ENCODE measurements at regions not wholly inside any gene's neighbourhood (a gene's known extent, or its start where the extent isn't known, plus 50 kb on each side); places are given as distances from the start of the nearest gene placed in this dataset.

DNA sequence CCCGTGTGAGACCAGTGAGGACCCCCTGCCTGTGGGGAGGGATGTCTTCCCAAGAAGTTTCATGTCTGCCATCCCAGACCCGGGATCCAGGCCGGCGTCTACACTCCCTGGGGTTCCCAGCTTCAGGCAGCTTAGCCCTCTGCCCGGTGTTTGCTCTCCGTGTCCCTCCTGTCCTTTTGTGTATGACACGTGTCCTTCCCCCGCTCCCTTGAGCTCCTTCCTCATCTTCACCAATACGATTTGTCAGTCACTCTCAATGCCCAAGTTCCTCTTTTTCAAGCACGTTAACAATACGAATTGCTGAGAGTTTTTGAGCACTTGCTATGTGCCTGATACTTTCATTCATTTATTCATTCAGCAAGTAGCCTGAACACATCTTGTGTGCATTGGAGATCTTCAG, 115.6 kb upstream of the PTPN1 start:
- DNase-seq: no peak

DNA sequence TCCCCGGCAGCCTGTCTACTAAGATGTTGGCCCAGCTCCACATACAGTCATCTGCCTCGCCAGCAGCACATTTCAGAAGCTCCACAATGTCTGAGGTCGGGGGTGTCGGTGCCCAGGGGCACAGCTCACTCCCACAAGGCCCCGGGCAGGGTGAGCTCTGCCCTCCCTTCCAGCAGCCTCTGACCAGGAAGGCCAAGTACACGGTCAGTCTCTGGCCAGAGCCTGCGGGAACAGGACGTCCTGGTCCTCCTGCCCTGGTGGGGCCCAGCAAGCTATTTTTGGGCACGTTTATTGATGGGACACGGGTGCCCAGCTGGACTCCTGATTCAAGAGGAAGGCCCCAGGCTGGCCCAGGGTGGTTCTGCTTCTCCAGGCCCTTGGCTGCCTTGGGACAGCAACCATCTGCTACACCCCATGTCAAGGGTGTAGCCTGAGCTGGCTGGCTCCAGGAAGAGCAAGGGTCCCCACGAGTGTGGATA, 114.9 kb upstream of the PTPN1 start:
- DNase-seq: no peak

DNA sequence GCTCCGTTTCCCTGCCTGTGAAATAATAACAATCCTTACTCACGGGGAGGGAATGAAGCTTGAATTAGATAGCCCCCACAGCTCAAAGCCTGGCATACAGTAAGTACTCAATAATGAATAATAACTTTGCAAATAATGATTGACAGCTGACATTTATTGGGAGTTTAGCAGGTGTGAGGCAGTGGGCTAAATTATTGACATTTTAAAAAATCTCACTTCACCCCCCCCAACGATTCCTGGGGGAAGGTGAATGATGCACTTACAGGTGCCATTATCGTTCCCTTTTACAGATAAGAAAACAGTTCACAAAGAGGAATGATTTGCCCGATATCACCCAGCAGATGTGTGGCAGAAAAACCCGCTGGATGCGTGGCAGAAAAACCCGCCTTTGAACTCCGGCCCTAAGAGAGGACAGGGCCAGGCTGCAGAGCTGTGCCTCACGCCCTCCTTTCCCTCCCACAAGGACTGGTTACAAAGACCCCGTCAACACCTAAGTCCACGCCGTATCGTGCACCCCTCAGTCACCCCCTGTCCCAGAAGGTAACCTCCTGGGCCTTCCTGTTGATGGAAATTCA, 114.2 kb upstream of the PTPN1 start:
- DNase-seq: no peak

DNA sequence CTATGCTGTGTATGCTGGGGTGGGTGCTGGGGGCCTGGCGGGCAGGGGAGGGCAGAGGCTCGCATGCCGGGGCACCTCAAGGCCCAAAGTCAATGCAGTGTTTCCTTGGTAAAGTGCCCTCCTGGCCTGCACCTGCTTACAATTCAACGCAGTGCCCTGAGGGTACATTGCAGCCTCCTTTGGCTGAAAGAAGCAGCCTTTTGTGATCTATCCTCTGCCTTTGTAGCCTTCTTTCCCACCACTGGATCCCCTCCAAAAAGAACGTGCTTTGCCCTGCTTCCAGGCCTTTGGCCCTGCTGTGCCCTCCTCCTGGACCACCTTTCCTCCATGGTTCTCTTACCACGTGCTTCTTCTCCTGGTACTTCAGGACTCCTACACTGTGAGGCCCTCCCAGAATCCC, 113.6 kb upstream of the PTPN1 start:
- DNase-seq: no peak

DNA sequence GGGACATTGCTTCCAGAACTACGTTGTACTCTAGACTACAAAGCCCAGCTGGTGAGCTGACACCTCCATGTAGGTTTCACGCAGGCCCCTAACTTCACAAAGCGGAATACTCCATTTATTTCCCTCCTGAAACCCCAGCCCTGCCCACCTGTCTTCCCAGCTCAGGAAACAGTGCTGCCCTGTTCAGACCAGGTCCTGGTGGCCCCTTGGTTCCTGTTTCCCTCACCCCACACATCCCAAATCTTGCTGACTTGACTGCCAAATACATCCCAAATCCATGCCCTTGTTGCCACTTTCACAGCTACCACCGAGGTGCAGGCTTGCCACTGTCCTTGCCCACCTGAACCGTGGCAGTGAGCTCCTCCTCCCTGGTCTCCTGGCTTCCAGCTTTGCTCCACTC, 113.1 kb upstream of the PTPN1 start:
- DNase-seq: no peak

DNA sequence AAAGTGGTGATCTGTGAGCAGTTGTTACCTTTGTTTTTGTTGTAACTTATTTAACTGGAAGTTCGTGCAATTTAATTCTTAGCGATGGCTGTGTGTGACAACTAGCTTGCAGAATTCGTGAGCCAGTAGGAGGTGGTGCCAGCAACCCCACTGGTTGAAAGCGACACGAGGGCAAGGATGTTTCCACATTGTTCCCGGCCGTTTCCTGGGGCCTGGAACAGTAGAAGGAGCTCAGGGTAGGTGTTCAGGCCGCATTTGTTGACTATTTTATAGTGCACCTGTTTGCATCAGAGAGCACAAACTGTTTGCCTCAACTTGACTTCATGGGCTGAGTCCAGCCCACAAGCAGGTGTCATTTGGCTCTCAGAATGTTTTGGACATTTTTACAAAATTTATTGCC, 112.1 kb upstream of the PTPN1 start:
- no peak for DNase-seq

DNA sequence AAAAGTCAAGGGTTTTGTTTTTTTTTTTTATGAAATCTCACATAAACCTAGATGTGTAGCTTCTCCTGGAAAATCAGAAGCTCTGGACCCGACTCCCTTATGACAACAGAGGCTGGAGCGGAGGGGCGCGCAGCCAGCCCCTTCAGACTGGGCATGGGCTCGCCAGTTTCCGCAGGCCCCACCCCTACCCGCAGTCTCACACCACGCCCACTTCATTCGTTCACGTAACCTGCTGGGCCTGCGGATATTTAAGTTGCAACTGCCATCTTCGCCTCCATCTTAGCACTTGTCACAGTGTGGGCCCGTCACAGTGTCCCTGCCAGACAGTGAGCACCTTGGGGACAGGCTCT, 111.7 kb upstream of the PTPN1 start:
- no peak for DNase-seq

DNA sequence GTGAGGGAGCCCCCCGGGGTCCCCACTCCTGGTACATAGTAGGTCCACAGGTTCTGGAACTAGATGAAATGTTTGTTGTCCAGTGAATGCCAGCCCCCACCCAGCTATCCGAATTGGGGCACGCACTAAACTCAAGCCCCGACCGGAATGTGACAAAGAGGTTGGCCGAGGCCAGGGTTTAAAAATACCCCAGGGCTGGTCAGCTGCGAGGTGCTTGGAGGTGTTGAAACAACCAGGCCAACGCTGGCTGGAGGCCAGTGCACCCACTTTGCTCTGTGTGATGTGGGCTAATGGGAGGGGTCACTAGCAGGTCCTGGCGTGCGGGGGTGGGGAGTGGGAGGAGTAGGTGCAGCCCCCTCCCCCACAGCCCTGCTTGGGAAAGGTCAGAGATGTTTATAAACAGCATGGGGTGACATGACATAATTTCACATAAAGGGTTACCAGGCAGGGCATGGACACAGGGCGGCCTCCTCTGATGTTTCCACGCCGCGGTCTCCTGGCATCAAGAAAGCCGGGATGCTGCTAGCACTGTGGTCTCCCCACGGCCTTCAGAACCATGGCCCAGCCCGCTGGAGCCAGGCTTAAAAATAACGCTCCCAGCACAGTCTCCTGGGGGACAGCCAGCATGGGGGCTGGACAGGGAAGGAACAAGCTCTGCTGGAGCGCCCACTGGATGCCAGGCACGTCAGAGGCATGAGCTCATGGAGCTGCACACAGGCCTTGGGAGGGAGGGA, 111.2 kb upstream of the PTPN1 start:
- no peak for DNase-seq

DNA sequence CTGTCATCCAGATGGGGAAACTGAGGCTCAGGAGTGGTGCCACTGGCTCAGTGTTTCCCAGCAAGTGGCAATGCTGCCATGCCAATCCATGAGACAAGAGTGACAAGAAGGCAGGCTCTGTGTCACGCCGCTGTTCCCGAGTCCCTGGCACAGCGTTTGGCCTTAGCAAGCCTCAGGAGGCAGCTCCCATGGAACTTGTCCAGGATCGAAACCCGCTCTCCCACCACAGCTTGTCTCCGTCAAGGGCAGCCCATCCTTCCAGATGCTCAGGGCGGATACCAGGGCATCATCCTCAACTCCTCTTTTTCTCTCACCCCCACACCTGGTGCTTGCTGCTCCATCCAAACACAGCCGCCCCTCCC, 110.6 kb upstream of the PTPN1 start:
- DNase-seq: no peak

DNA sequence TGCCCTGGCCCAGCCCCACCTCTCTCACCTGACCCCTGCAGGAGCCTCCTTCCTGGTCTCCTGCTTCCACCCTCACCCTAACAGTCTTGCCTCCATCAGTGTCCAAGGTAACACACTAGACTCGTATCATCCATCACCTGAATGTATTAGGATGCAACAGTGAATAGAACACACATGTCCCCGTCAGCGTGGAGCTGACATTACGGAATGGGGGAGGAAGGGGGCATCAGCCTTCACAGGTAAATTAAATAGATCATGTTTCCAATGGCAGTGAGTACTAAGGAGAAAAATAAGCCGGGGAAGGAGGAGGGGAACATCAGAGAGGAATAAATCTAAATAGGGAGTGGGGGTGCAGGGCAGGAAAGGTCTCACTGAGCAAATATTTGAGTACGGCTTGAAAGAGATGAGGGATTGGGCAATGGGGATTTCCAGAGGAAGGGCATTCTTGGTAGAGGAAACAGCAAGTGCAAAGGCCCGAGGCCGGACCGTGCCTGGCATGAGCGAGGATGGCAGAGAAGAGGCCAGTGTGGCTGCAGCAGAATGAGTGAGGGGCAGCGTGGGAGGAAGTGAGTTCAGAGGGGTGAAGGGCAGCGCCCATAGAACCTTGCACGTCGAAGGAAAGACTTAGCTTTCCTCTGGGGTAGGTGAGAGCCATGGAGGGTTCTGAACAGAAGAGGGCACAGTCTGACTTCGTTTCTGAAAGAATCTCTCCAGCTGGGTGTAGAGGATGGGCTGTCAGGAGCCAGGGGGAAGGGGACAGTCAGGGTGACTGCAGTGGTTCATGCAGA, 110.1 kb upstream of the PTPN1 start:
- no peak for DNase-seq

DNA sequence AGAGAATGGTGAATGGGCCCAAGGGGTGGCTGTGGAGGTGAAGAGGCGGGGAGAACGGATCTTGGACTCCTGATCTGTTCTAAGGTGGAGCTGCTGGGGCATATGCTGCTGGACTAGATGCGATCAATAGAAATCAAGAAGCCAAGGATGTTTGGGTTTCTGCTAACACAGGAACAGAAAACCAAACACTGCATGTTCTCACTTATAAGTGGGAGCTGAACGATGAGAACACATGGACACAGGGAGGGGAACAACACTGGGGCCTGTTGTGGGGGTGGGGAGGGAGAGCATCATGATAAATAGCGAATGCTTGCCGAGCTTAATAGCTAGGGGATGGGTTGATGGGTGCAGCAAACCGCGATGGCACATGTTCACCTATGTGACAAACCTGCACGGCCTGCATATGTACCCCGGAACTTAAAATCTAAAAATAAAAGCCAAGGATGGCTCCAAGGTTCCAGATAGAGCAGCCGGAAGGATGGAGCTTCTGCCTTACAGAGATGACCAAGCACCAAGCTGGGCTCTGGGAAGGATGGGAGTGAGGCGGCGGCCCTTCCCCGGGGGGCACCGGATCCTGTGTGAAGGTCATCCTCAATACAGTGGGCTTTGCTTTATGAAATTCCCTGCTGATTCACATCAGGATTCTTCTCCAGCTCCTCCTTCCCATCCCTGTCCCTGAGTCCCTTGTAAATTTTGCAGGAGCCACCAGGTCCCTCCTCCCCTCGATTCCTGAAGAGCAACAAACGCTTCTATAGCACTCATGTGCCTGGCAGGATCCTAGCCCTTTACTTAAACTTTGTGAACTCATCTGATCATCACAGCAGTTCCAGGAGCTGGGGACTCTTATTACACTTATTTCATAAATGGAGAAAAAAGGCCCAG, 109.2 kb upstream of the PTPN1 start:
- DNase-seq: no peak

DNA sequence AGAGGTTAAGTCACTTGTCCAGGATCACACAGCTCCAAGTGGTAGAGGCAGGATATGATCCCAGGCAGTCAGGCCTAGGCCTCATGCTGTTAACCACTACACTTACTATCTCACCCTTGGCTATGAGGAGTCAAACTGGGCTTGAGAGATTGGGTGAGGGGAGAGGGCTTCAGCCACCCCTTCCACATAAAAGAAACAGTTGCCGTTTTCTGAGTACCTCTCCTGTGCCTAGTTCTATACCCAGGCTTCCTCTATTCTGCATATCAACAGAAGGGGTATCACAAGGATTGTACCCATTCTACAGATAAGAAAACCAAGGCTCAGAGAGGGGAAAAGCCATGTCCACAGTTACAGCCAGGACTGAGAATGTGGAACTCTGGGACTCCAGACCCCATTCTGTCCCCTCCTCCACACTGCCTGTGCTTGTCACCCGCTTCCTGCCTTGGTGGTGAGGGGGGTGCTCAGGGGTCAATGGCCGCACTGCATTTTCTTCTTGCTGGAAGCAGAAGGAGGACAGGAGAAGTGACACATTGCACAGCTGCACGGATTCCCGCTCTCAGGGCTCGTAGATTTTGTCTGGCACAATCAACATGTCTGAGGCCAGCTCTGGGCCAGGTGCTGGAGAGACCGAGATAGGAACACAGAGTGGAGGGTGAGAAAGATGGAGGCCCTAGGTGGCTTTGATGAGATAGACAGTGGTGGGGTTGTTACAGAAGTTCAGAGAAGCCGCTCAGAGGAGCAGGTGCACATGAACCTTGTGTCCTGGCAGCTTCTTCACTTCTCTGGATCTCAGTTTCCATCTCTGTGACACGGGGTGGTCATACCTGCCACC, 108.4 kb upstream of the PTPN1 start:
- no peak for DNase-seq

DNA sequence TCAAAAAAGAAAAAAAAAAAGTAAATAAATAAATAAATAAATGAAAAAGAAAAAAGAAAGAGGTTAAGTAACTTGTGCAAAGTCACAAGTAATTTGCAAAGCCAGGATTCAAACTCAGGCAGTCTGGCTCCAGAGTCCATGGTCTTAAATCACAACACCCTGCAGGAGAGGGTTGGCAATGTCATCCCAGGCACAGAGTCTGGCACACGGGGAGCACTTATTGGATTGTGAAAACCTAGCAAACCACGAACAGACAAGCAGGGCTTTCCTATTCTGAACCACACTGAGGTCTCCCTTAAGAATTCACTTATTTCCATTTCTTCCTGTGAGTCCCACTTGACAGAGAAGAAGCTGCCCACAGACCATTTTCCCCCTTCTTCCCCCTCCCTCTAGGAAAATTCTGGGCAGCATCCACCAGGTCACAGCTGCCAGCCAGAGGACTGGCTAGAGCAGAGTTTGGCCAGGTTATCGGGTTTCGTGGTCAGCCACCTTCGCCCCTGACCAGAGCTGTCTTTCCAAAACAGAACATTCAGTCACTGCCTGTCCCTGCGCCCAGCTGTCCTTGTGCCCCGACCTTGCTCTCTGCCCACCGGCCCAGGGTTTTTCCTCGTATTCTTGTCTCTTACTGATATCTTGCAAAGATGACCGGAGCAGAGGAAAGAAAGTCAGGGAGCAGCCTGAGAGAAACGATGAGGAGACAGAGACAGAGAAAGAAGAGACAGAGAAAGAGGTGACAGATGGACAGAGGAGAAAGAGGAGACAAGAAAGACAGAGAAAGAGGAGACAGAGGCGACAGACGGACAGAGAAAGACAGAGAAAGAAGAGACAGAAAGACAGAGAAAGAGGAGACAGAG, 106.4 kb upstream of the PTPN1 start:
- no peak for DNase-seq

DNA sequence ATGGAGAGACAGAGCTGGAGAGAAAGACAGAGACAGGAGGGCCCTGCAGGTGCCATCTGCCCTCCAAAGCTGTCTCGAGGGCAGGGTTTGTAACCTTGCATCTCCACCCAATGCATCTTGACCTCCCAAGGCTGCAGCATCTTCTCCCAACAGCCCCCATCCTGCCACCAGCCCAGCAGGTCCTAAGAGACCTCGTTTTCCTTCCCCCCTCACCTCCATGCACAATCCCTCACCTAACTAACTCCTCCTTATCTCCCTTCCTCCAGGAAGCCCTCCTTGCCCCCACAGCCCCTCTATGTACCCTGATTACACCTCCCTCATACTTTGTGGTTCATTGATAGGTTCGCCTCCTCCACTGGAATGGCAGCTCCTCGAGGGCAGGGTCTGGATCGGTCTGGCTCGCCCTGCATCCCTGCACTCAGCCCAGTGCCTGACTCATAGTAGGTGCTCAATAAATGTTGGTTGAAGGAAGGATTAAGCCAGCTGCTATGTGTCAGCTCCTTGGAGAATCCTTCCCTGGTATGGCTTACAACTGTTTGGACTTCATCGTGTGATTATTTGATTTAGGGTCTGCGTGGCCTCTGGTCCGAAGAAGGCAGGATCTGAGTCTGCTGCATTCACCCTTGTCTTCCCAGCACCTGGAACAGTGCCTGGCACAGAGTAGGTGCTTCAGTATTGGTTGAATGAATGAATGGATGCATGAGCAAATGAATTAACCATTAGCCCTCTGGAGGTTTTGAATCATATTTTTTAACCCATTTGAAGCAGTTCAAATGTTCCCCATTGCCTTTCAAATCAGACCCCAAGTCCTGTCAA, 105.6 kb upstream of the PTPN1 start:
- DNase-seq: no peak

DNA sequence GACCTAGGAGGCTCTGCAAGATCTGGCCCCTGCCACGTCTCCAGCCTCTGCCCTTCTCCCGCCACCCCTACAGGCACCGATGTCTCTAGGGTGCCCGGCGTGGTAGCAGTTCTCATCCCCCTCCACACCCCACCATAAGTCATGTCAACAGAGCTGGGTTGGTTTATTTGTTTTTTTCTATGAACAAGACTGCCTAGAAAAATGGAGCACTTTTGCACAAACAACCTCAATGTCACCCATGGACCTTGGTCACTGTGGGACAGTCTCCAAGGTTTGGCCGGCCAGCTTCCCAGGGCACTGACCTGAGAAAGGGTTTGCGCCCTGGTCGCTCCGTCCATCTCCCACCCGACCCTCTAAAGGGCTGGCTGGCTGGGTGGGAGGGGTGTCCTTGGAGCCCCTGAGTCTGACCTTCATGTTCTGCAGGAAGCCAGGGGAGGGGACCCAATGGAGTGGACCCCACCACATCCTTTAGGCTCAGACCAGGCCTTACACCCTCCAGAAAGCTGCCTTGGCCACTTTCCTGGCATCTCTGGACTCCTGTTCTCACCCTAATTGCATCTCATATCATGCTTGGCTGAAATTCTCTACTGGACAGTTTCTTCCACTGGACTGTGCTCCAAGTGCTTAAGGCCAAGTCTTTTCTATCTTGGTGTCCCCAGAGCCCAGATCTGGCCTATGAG, 104.8 kb upstream of the PTPN1 start:
- DNase-seq: no peak

DNA sequence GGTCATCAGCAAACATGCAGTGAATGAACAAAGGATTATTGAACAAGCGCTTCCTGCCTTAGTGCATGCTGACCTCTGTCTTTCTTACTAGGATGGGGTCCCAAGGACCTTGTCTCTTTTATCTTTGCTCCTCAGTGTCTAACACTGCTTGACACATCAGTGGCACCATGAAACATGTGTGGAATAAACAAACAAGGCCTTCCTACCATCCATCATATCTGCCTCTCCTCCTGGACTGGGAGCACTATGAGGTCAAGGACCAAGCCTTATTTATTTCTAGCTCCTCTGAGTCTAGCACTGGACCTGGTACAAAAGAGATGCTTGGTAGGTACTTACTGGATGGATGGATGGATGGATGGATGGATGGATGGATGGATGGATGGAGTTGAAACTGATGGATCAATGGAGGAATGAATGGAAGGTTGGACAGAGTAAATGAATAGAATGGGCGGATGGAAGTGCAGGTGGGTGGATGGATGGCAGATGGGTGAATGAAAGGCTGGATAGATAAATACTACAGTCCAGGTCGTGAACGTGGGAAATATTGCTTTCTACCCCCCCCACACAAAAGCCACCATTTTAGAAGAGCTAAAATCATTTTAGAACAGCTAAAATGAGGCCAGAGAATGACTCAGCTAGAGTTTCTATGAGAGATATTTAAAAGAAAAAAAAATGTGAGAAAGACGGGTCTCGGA, 104.1 kb upstream of the PTPN1 start:
- no peak for DNase-seq

DNA sequence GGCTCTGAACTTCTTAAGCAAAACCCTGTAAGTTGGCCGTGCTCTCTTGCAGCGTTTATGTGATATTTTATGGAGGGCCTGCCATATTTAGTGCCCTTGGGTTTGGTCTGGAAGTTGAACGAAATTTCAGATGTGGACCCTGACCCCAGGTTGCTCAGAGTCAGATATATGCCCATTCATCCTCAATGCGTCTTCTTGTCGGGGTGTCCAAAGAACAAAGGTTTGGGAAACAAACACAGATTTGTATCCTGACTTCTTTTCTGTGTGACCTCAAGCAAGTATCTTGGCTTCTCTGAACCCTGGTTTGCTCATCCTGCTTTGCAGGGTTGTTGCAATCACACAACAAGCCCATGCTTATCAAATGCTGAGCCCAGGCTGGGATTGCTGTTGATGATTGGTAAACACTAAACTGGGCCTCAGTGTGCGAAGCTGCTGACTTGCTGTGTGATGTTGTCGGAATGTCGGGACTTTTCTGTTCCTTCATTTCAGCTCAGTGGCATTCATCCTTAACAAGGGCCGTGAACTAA, 103.5 kb upstream of the PTPN1 start:
- DNase-seq: no peak

DNA sequence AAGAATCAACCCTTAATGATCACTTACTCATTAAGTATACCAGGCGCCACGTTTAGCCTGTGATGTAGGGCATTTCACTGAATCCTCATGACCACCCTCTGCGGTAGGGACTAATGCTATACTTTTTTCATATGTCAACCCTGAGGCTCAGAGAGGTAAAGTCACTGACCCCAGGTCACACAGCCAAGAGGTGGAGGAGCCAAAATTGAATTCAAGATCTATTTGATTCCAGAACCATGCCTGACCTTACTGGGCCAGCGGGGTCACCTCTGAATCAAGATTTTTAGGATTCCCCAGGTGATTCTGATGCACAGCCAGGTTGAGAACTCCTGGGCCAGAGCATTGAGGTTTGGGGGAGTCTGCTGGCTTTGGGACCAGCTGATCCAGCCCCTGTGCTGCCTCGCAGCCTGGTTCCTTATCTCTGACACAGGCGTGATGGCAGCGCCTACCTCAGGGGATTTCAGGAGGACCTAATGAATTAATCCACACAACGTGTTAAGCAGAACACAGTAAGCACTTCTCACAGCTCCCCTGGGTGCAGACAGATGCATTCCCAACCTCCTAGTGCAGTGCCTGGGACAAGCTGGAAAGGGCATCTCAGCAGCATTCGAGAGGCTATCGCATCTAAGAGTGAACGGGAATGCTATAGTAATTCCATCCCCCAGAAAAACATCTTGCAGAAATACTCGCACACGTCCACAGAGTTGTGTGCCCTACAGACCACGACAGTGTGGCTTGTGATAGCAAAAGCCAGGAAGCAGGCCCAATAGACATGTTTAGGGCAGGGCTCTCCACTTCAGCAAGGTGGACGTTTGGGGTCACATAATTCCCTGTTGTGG, 101.4 kb upstream of the PTPN1 start:
- DNase-seq: no peak

Data from T-helper 2 cell (primary cell).